ENCODE measurements at regions not wholly inside any gene's neighbourhood (a gene's known extent, or its start where the extent isn't known, plus 50 kb on each side); places are given as distances from the start of the nearest gene placed in this dataset.

GRCh38 chr12:25384893-25385248, 134.1 kb upstream of the KRAS start:
- TF ChIP-seq, protein P1, sequence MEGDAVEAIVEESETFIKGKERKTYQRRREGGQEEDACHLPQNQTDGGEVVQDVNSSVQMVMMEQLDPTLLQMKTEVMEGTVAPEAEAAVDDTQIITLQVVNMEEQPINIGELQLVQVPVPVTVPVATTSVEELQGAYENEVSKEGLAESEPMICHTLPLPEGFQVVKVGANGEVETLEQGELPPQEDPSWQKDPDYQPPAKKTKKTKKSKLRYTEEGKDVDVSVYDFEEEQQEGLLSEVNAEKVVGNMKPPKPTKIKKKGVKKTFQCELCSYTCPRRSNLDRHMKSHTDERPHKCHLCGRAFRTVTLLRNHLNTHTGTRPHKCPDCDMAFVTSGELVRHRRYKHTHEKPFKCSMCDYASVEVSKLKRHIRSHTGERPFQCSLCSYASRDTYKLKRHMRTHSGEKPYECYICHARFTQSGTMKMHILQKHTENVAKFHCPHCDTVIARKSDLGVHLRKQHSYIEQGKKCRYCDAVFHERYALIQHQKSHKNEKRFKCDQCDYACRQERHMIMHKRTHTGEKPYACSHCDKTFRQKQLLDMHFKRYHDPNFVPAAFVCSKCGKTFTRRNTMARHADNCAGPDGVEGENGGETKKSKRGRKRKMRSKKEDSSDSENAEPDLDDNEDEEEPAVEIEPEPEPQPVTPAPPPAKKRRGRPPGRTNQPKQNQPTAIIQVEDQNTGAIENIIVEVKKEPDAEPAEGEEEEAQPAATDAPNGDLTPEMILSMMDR (IDR thresholded peaks at IDR 0.05), result no peak
- TF ChIP-seq POLR2AphosphoS5 (IDR thresholded peaks at IDR 0.05; ENCODE audit: insufficient read depth in 1 of 2, low read depth in 1 of 2), result no peak
- TF ChIP-seq POLR2A (IDR thresholded peaks at IDR 0.05), result no peak
